Gastroesophageal sphincter (tissue), 3 donors: ENCODE measurements at regions not wholly inside any gene's neighbourhood (a gene's known extent, or its start where the extent isn't known, plus 50 kb on each side); places are given as distances from the start of the nearest gene placed in this dataset.
"Not testable (repeated sequence)": the region's sequence is repeated elsewhere in the genome, so short reads cannot be mapped to it uniquely, and the experiment has no call there.

ENCODE experiments used
- CTCF ChIP-seq, 4 experiments: fragments of 200-600 bp in 2 of 4; fragments of 450-650 bp in 2 of 4; sonication (generic) in 1 of 4; IDR thresholded peaks; one replicate each; pipeline ENCODE4 v1.5.1; 2017 to 2019; ENCODE audit warnings: antibody characterized with exemption in 4 of 4, mild to moderate bottlenecking in 2 of 4, moderate library complexity in 2 of 4
- EP300 ChIP-seq: sonication (generic); formaldehyde crosslinking; IDR thresholded peaks from one replicate; pipeline ENCODE4 v1.6.1; 2017; ENCODE audit warnings: antibody characterized with exemption, mild to moderate bottlenecking
- POLR2A ChIP-seq, 2 donors: fragments of 450-650 bp; IDR thresholded peaks; one replicate each; pipeline ENCODE4 v1.6.1; 2017; ENCODE audit warnings: antibody characterized with exemption in 2 of 2, mild to moderate bottlenecking in 2 of 2, moderate library complexity in 1 of 2

GRCh38 chr10:63682698-63683052 lies 161.5 kb downstream of the REEP3 start:
- not testable (repeated sequence) for TF ChIP-seq EP300; CTCF (IDR thresholded peaks at IDR 0.05); POLR2A (IDR thresholded peaks at IDR 0.05)
